IMR-90 (cell line): ENCODE measurements at regions not wholly inside any gene's neighbourhood (a gene's known extent, or its start where the extent isn't known, plus 50 kb on each side); places are given as distances from the start of the nearest gene placed in this dataset.

Experiments used
- ATAC-seq: fragments of 200-7000 bp; cut with Tn5 transposase; 2 replicates; pipeline ENCODE4 v1.9.1; 2020; ENCODE audit warnings: low read depth, mild to moderate bottlenecking, moderate library complexity
- BruUV-seq: library from RNA; stranded (reverse); fragments of 400-500 nt; replicated peaks from 2 replicates; lab custom pipeline; 2021; lab: Mats Ljungman, UMichigan
- CTCF ChIA-PET: fragments of 300-600 bp; formaldehyde crosslinking; extraction: SDS; loops from one replicate; lab custom pipeline; 2021; ENCODE audit warnings: antibody characterized with exemption; lab: Yijun Ruan, JAX
- POLR2A ChIA-PET: fragments of 300-600 bp; sonication (Branson Sonifier 250); formaldehyde crosslinking; loops from one replicate; lab custom pipeline; 2022; ENCODE audit warnings: antibody characterized with exemption; ENCODE audit not compliant: unreplicated experiment; lab: Charles Lee
- DNase-seq: peaks from one replicate; pipeline ENCODE4 v3.0.0; 2013
- H2AFZ ChIP-seq: replicated peaks from 2 replicates; pipeline ENCODE3; 2013; ENCODE audit warnings: low read length, mild to moderate bottlenecking; ENCODE audit not compliant: poor library complexity
- H2AK5ac ChIP-seq: 2 replicates; pipeline ENCODE4 v1.6.1; 2013; ENCODE audit warnings: low read depth, low read length, inconsistent platforms
- H2AK9ac ChIP-seq: replicated peaks from 2 replicates; pipeline ENCODE3; 2013; ENCODE audit warnings: mild to moderate bottlenecking, low read depth, low read length, moderate library complexity; ENCODE audit not compliant: poor library complexity
- H2BK120ac ChIP-seq: 2 replicates; pipeline ENCODE4 v1.6.1; 2013; ENCODE audit warnings: low read depth, low read length, inconsistent platforms
- H2BK15ac ChIP-seq: 3 replicates; pipeline ENCODE4 v1.6.1; 2013; ENCODE audit warnings: low read depth, low read length, inconsistent platforms
- H2BK20ac ChIP-seq: 2 replicates; pipeline ENCODE4 v1.6.1; 2013; ENCODE audit warnings: low read depth, mild to moderate bottlenecking, inconsistent platforms, low read length, moderate library complexity
- H2BK5ac ChIP-seq: 2 replicates; pipeline ENCODE4 v1.6.1; 2013; ENCODE audit warnings: mild to moderate bottlenecking, low read depth, low read length, inconsistent platforms; ENCODE audit not compliant: poor library complexity, severe bottlenecking
- H3K14ac ChIP-seq: replicated peaks from 2 replicates; pipeline ENCODE4 v1.6.1; 2013; ENCODE audit warnings: low read depth, low read length, inconsistent platforms
- H3K18ac ChIP-seq: 2 replicates; pipeline ENCODE4 v1.6.1; 2013; ENCODE audit warnings: low read depth, low read length, control low read depth
- H3K23ac ChIP-seq: 2 replicates; pipeline ENCODE4 v1.6.1; 2013; ENCODE audit warnings: low read depth, low read length, inconsistent platforms
- H3K27ac ChIP-seq: 2 replicates; pipeline ENCODE4 v1.5.1; 2013; ENCODE audit warnings: mild to moderate bottlenecking, control low read depth, low read length; ENCODE audit not compliant: insufficient read depth
- H3K27me3 ChIP-seq: 2 replicates; pipeline ENCODE4 v1.6.1; 2013; ENCODE audit warnings: low read length; ENCODE audit not compliant: control insufficient read depth, insufficient read depth
- H3K36me3 ChIP-seq: 2 replicates; pipeline ENCODE4 v1.6.1; 2013; ENCODE audit warnings: low read length, mixed read lengths; ENCODE audit not compliant: control insufficient read depth, insufficient read depth
- H3K4ac ChIP-seq: 2 replicates; pipeline ENCODE4 v1.6.1; 2013; ENCODE audit warnings: low read depth, low read length, inconsistent platforms
- H3K4me1 ChIP-seq: 2 replicates; pipeline ENCODE4 v1.6.1; 2013; ENCODE audit warnings: low read length, mixed read lengths; ENCODE audit not compliant: control insufficient read depth, insufficient read depth
- H3K4me2 ChIP-seq: 2 replicates; pipeline ENCODE4 v1.6.1; 2013; ENCODE audit warnings: low read depth, mild to moderate bottlenecking, control low read depth, low read length, moderate library complexity
- H3K4me3 ChIP-seq: 2 replicates; pipeline ENCODE4 v1.5.1; 2013; ENCODE audit warnings: low read depth, mild to moderate bottlenecking, control low read depth, low read length, moderate library complexity; ENCODE audit not compliant: insufficient read depth
- H3K56ac ChIP-seq: 2 replicates; pipeline ENCODE4 v1.6.1; 2013; ENCODE audit warnings: low read length, inconsistent platforms; ENCODE audit not compliant: insufficient read depth; ENCODE audit errors: extremely low read depth
- H3K79me1 ChIP-seq, 2 experiments: 2 replicates each; pipeline ENCODE4 v1.6.1; 2013; ENCODE audit warnings: low read length in 2 of 2, inconsistent platforms in 1 of 2, low read depth in 1 of 2
- H3K9ac ChIP-seq: 2 replicates; pipeline ENCODE4 v1.6.1; 2013; ENCODE audit warnings: low read depth, low read length, control low read depth
- H3K9me1 ChIP-seq: 2 replicates; pipeline ENCODE4 v1.6.1; 2013; ENCODE audit warnings: low read length, inconsistent platforms; ENCODE audit not compliant: insufficient read depth
- H3K9me3 ChIP-seq: 2 replicates; pipeline ENCODE4 v1.6.1; 2013; ENCODE audit warnings: low read length; ENCODE audit not compliant: control insufficient read depth, insufficient read depth
- H4K20me1 ChIP-seq: 2 replicates; pipeline ENCODE4 v1.6.1; 2013; ENCODE audit warnings: low read length, inconsistent platforms; ENCODE audit not compliant: insufficient read depth
- H4K5ac ChIP-seq: 2 replicates; pipeline ENCODE4 v1.6.1; 2013; ENCODE audit warnings: mild to moderate bottlenecking, low read depth, low read length, control low read depth
- H4K8ac ChIP-seq, 2 experiments: 2 replicates each; pipeline ENCODE4 v1.6.1; 2013; ENCODE audit warnings: low read depth in 2 of 2, low read length in 2 of 2, control low read depth in 1 of 2, inconsistent platforms in 1 of 2
- H4K91ac ChIP-seq: 2 replicates; pipeline ENCODE4 v1.6.1; 2013; ENCODE audit warnings: low read depth, low read length, inconsistent platforms; ENCODE audit not compliant: insufficient read depth
- CEBPB ChIP-seq: IDR thresholded peaks from 2 replicates; pipeline ENCODE4 v1.6.1; 2012; ENCODE audit warnings: low read depth, low read length, improper control_type of control experiment
- MAZ ChIP-seq: IDR thresholded peaks from 2 replicates; pipeline ENCODE4 v1.6.1; 2012; ENCODE audit warnings: low read depth, mild to moderate bottlenecking, low read length, improper control_type of control experiment, moderate library complexity, borderline replicate concordance
- WGBS, 2 experiments: methylation state at CpG; one replicate each; pipeline versions ENCODE4 v1.1.5 to v1.1.7; 2013; ENCODE audit warnings: missing lambda C conversion rate in 2 of 2; ENCODE audit not compliant: insufficient read length in 1 of 2; ENCODE audit errors: extremely low coverage in 2 of 2; 5-methylcytosine and 5-hydroxymethylcytosine counted together
- dilution Hi-C: fragments of 300-500 bp; cut with HindIII; formaldehyde crosslinking; loops from one replicate; pipeline ENCODE4 v1.14.3; 2018; ENCODE audit warnings: low sequenced_read_pairs; ENCODE audit not compliant: unreplicated experiment
- in situ Hi-C: fragments of 300-500 bp; cut with MboI; formaldehyde crosslinking; loops from 3 replicates; pipeline ENCODE4 v1.14.3; 2019; ENCODE audit warnings: low sequenced_read_pairs, inconsistent platforms, mixed read lengths
- intact Hi-C: fragments of 100-400 bp; cut with micrococcal nuclease; formaldehyde crosslinking; loops from 2 replicates; pipeline ENCODE4 v1.10.0; 2022

GRCh38 chr7:85773116-85773728 is 586.4 kb upstream of the SEMA3D start:
- Histone ChIP-seq H2AK5ac (no peak overlapping the region), H3K23ac (no peak overlapping the region), H3K14ac (no peak overlapping the region), H3K9me1 (no peaks in the 10 kb centered on the region), H3K9ac (no peak overlapping the region), H3K27ac (no peak overlapping the region), H3K36me3 (no peaks in the 10 kb centered on the region), H4K20me1 (no peaks in the 10 kb centered on the region), H2AFZ (no peak overlapping the region), H4K91ac (no peak overlapping the region), H4K5ac (no peak overlapping the region), H2AK9ac (no peak overlapping the region), H2BK15ac (no peak overlapping the region), H3K4ac (no peak overlapping the region), H3K4me3 (no peak overlapping the region), H3K79me1 (no peaks in the 10 kb centered on the region), H3K4me2 (peak overlapping the region; percentile 45; the same call in 1 of the 2 replicates), H2BK120ac (no peak overlapping the region), H3K27me3 (no peaks in the 10 kb centered on the region), H4K8ac (0 out of 4 replicates have a peak overlapping the region, but pooled peaks of 1 of the 2 experiments have one; percentile 2), H3K18ac (no peak overlapping the region), H3K4me1 (no peaks in the 10 kb centered on the region), H2BK5ac (no peak overlapping the region), H3K9me3 (no peaks in the 10 kb centered on the region), H2BK20ac (no peak overlapping the region), H3K56ac (no peak overlapping the region)
- ChIA-PET POLR2A (no interaction called here), CTCF (no interaction called here)
- in situ Hi-C loops (no loop called here), intact Hi-C loops (no loop called here), dilution Hi-C loops (no loop called here)
- no TSS peak for BruUV-seq
- TF ChIP-seq MAZ: no peak
- TF ChIP-seq CEBPB: peak; percentile 84
- ATAC-seq: peak; percentile 92
- peak; percentile 52 for DNase-seq
- no CpG with 5 or more reads among the region's 2 CpGs for WGBS, 2 experiments
